Effector CD8-positive, alpha-beta T cell (primary cell): ENCODE measurements at regions not wholly inside any gene's neighbourhood (a gene's known extent, or its start where the extent isn't known, plus 50 kb on each side); places are given as distances from the start of the nearest gene placed in this dataset.
"Not testable (repeated sequence)": the region's sequence is repeated elsewhere in the genome, so short reads cannot be mapped to it uniquely, and the experiment has no call there.

Experiments used
- DNase-seq: peaks from one replicate; lab custom pipeline; 2025; lab: John Stamatoyannopoulos, UW

DNA sequence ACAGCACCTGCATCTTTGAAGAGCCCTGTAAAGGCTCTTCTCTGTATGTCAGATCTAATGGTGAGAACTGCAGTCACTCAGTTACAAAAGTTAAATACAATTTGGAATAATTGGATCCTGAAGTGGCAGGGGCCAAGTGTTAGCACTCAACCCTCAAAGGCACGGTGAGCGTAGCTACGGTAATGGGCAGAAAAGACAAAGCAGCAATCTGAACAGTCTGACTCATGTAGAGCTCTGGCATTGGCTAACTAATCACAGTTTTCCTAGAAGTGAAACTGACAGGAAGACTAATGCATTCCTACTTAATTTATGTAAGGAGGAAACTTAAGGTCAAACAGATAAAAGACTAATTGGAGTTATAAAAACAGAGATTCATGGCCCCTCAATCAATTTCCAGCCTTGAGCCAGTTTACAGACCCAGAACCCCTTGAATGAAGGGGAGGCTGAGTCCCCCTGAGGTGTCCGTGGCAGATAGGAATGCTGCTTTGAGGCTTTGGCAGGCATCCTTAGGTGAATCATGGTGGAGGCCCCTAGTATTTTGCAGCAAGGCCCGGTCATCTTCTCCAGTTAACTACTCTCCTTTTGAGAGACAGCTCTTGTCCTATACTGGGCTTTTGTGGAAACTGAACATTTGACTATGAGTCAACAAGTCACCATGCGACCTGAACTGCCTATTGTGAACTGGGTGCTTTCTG is 450.7 kb downstream of the ZNF33B start:
- not testable (repeated sequence) for DNase-seq

DNA sequence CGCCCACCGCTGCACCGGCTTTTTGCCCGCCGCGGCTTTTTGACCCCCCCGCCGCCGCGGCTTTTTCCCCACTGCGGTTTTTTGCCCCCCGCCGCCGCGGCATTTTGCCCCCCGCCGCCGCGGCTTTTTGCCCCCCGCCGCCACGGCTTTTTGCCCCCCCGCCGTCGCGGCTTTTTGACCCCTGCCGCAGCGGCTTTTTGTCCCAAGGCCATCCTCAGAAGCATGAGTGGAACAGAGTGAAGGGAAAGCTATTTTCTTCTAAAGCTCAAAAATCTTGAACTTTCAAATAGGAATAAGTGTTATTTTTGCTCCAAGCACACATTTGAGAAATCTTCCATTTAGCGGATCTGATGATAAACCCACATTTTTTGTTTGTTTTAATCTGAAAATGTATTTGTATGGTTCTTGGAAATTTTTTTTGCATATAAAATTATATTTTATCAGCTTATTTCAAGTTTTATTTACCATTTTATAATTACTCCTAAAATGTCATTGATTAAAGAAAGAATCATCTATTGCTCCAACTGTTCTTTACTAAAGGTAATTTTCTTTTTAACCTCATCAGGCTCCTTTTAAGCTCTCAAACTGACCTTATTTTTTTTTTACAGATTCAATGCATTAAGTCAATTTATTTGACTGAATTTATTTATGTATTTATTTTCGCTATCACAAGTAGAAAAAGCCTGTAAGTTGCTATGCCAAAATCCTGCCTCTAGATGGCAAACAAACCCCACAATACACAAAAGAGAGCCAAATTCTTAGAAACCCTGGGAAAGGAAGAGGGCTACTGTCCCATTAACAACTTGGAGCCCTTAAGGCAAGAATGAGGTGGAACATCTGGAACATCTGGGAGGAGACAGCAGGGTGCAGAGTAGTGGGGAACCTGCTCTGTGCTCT is 460.3 kb downstream of the ZNF33B start:
- not testable (repeated sequence) for DNase-seq

DNA sequence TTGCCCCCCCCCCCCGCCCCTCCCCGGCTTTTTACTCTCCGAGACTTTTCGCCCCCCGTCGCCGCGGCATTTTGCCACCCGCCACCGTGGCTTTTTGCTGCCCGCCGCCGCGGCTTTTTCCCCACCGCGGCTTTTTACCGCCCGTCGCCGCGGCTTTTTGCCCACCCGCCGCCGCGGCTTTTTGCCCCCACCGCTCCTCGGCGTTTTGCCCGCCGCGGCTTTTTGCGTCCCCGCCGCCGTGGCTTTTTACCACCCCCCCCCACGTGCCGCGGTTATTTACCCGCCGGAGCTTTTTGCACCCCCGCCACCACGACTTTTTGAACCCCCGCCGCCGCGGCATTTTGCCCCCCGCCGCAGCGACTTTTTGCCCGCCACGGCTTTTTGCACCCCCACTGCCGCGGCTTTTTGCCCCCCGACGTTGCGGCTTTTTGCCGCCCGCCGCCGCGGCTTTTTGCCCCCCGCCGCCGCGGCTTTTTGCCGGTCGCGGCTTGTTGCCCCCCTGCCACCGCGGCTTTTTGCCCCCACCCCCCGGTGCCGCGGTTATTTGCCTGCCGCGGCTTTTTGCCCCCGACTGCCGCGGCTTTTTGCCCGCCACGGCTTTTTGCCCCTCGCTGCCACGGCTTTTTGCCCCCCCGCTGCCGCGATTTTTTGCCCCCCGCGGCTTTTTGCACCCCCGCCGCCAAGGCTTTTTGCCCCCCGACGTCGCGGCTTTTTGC is 461.1 kb downstream of the ZNF33B start:
- no peak for DNase-seq

DNA sequence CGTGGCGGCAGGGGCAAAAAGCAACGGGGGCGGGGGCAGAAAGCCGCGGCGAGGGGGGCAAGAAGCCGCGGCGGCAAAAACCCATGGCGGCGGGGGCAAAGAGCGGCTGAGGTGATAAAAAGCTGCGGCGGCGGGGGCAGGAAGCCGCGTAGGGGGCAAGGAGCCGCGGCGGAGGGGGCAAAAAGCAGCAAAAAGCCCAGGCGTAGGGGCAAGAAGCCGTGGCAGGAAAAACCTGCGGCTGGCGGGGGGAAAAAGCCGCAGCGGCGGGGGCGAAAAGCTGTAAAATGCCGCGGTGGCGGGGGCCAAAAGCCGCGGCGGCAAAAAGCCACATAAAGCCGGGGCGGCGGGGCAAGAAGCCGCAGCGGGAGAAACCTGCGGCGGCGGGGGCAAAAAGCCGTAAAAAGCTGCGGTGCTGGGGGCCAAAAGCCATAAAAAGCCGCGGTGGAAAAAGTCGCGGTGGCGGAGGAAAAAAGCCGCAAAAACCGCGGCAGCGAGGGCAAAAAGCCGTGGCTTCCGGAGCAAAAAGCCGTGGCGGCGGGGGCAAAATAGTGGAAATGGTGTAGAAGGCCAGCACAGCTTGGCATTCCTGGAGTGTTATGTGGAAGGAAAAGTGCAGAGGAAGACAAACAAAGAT is 487.8 kb downstream of the ZNF33B start:
- no peak for DNase-seq

DNA sequence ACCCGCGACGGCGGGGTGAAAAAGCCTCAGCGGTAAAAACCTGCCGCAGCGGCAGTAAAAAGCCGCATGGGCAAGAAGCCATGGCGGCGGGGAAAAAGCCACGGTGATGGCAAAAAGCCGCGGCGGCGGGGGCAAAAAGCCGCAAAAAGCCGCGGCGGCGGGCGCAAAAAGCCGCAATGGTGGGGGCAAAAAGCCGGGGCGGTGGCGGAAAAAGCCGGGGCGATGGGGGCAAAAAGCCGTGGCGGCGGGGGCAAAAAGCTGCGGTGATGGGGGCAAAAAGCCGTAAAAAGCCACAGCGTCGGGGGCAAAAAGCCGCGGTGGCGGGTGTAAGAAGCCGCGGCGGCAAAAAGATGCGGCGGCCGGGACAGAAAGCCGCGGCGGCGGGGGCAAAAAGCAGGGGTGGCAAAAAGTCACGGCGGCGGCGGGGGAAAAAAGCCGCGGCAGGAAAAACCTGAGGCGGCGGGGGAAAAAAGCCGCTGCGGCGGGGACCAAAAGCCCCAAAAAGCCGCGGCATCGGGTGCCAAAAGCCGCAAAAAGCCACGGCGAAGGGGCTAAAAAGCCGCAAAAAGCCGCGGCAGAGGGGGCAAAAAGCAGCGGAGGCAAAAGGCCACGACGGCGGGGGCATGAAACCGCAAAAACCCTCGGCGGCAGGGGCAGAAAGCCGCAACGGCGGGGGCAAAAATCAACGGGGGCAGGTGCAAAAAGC is 488.5 kb downstream of the ZNF33B start:
- no peak for DNase-seq

DNA sequence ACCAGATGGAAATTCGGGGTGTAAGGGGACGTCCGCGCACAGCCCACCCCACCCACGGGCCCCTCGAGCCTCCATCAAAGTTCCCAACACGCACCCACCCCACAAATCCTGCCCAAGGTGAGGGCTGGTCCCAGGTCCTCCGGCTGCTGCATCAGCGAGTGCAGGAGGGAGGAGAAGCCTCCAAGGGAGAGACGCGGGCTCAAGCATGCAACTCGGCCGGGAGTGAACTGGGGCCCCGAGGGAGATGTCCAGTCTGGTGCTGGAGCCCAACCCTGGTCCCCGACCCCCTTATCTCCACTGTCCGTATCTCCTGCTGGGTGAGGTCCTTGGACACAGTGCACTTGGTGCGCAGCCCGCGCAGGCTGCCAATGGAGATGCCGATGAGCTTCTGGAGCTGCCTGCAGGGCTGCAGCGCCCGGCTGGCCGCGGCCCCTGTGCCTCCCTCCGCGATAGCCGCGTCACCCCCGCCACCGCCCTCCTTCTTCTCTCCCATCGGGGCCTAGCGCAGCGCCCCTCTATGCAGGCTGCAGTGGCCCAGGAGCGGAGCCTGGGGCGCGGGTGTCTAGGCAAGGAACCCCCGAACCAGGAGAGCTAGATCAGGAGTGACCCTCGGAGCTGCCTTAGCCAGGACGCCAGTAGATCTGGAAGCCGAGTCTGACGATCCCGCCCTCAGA is 489.2 kb downstream of the ZNF33B start:
- no peak for DNase-seq

DNA sequence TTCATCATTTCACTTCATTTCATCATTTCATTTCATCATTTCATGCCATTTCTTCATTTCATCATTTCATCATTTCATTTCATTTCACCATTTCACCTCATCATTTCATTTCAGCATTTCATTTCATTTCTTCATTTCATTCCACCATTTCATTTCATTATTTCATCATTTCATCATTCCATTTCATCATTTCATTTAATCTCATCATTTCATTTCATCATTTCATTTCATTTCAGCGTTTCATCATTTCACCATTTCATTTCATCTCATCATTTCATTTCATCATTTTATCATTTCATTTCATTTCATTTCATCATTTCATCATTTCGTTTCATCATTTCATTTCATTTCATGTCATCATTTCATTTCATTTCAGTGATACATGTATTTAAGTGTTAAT is 492.2 kb downstream of the ZNF33B start:
- not testable (repeated sequence) for DNase-seq

DNA sequence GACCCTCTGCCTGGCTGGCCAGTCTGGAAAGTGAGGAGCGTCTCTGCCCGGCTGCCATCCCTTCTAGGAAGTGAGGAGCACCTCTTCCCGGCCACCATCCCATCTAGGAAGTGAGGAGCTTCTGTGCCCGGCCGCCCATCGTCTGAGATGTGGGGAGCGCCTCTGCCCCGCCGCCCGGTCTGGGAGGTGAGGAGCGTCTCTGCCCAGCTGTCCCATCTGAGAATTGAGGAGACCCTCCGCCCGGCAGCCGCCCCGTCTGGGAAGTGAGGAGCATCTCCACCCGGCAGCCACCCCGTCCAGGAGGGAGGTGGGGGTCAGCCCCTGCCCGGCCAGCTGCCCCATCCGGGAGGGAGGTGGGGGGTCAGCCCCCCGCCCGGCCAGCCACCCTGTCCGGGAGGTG is 500.3 kb downstream of the ZNF33B start:
- DNase-seq = not testable (repeated sequence)

DNA sequence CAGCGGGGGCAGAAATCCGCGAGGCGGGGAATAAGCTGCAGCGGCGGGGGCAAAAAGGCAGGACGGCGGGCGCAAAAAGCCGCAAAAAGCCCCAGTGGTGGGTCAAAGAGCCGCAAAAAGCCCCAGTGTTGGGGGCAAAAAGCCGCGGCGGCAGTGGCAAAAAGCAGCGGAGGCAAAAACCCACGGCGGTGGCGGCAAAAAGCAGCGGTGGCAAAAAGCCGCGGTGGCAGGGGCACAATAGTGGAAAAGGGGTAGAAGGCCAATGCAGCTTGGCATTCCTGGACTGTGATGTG is 525.3 kb downstream of the ZNF33B start:
- DNase-seq = no peak

DNA sequence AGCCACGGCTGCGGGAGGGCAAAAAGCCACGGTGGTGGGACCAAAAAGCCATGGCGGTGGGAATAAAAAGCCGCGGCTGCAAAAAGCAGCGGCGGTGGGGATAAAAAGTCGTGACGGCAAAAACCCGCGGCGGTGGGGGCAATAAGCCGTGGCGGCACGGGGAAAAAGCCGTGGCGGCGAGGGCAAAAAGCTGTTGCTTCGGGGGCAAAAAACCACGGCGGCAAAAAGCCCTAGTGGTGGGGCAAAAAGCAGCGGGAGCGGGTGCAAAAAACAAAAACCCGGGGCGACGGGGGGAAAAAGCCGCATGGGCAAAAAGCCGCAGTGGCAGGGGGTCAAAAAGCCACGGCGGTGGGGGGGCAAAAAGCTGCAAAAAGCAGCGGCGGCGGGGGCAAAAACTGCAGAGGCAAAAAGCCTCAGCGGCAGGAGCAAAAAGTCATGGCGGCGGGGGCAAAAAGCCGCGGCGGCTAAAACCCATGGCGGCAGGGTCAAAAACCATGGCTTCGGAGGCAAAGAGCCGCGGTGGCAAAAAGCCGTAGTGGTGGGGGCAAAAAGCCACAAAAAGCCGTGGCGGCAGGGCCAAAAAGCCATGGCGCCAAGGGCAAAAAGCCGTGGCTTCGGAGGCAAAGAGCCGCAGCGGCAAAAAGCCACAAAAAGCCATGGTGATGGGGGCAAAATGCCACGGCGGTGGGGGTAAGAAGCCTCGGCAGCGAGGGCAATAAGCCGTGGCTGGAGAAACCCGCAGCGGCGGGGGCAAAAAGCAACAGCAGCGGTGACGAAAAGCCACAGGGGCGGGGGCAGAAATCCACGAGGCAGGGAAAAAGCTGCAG is 525.8 kb downstream of the ZNF33B start:
- DNase-seq = no peak

DNA sequence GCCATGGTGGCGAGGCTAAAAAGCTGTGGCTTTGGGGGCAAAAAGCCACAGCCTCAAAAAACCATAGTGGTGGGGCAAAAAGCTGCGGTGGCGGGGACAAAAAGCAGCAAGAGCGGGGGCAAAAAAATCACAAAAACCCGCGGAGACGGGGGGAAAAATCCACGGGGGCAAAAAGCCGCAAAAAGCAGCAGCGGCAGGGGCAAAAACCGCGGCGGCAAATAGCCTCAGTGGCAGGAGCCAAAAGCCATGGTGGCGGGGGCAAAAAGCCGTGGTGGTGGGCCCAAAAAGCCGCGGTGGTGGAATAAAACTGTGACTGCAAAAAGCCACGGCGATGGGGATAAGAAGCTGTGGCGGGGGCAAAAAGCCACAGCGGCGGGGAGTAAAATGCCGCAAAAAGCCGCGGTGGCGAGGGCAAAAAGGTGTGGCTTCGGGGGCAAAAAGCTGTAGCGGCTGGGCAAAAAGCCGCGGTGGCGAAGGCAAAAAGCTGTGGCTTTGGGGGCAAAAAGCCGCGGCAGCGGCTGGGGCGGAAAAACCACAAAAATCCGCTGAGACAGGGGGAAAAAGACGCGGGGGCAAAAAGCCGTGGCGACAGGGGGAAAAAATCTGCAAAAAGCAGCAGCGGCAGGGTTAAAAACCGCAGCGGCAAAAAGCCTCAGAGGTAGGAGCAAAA is 526.6 kb downstream of the ZNF33B start:
- no peak for DNase-seq

DNA sequence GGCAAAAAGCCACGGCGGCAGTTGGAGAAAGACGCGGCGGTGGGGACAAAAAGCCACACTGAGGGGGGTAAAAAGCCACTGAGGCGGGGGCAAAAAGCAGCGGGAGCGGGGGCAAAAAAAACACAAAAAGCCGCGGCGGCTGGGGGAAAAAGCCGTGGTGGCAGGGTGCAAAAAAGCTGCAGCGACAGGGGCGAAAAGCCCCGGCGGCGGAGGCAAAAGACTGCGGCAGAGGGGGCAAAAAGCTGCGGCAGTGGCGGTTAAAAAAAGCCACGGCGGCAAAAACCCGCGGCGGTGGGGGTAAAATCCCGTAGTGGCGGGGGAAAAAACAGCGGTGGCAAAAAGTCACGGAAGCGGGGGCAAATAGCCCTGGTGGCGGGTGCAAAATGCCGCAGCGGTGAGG is 527.3 kb downstream of the ZNF33B start:
- DNase-seq = no peak
